DMS53 (cell line): ENCODE measurements at regions not wholly inside any gene's neighbourhood (a gene's known extent, or its start where the extent isn't known, plus 50 kb on each side); places are given as distances from the start of the nearest gene placed in this dataset.
"Not testable (repeated sequence)": the region's sequence is repeated elsewhere in the genome, so short reads cannot be mapped to it uniquely, and the experiment has no call there.

ENCODE experiments used
- DNase-seq: peaks from one replicate; lab custom pipeline; 2025; lab: John Stamatoyannopoulos, UW

DNA sequence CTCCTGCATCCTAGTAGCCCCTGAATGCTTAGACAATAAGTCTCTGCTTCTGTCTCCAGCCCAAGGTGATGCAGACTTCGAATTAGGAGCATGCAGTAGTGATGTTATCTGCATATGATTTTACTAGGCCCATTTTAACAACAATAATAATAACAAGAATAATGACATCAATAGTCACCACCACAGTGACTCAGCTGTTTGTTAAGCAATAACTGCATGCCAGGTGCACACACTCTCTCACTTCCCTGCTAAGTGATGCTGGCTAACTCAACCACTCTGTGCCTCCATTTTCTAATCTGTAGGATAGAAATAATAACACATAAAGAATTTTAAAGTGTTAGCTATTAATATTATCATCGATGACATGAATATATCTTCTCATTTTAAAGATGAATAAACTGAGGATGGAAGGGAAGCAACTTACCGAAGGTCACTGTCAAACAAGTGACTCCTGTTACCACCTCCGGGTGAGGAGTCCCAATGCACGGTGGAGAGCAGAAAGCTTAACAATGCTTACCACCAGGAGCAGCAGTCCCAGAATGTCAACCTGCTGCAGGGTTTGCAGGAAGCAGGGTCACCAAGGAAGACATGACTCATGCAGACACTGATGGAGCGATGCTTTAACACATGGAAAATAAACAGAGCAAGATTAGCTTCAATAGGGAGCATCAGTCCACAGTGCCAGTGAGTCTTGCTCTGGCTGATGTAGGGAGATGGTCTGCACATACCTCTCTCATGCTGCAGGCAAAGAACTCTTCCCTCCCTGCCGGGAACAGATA, 290.2 kb downstream of the SPATA17 start:
- DNase-seq: peak; percentile 86

DNA sequence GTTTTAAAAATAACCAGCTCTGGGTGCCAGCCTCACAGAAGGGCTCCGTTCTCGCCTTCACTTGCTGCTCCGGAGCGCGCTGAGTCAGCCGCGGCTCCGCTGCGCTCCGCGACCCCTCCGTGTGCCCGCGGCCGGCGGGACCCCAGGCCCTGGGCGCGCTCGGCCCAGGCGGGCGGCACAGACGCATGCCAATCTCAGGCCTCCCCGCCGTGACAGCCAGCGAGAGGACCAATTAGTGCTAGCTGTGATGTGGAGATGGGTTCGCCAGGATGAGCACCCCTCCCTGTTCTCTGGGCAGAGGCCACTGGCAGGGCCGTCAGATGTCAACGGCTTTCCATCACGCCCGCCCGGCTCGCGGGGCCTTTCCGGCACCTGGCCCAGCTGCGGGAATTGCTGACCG, 293.8 kb downstream of the SPATA17 start:
- DNase-seq: no peak

DNA sequence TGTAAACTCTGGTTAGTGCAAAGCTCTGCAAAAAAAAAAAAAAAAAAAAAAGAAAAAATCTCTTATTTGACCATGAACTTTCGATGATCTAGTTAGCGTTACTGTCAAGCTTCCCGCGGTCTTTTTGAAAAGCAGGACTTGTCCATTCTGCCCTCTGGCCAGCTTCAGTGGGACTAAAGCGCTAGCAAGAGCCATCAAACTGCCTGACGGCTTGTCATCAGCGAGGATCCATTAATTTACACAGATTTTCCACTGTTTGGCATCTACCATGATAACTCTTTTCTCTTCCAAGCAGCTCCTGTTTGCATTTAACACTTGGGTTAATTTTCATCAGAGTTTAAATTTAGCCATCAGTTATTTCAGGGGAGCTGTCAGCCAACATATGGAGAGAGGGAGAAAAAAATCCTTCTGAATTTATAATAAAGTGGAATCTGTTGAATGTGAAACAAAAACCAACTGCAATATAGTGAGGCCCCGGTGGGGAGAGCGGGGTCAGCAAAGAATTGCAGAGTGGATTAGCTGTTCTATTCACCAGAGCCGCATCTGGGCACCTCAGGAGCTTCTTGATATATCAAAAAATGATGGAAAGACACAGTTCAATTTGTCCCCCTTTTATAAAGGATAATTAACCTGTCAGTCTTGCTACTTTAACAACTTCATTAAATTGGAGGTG, 298.2 kb downstream of the SPATA17 start:
- no peak for DNase-seq

DNA sequence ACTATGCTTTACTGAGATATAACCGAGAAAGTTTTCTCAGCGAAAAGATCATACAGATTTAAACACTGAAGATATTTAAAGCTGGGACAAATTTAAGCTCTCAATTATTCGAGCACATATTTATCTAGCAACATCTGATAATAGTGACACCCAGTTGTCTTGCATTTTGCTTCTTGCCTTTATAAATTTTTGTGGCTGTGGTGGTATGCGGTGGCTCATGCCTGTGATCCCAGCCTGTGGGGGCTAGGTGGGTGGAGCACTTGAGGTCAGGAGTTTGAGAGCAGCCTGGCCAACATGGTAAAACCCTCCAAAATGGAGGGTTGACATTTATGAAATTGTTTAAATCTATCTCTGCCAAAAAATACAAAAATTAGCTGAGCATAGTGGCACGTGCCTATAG, 312.2 kb downstream of the SPATA17 start:
- no peak for DNase-seq

DNA sequence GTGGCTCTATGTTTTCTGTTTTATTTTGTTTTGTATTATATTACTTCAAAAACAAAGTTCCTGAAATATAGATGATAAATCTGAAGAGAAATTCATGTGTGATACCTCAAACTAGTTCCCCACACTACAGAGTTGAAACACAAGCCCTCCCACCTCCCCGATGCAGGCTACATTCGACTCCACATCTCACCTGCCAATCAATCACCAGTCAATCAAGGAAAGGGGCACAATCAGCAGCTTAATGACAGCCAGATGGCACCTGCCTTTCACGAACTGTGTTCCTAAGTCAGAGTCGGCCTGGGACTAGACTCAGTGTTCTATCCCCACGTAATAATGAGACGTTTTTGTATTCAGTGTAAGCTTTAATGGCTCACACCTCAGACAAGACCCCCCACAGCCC, 313.4 kb downstream of the SPATA17 start:
- DNase-seq: no peak

DNA sequence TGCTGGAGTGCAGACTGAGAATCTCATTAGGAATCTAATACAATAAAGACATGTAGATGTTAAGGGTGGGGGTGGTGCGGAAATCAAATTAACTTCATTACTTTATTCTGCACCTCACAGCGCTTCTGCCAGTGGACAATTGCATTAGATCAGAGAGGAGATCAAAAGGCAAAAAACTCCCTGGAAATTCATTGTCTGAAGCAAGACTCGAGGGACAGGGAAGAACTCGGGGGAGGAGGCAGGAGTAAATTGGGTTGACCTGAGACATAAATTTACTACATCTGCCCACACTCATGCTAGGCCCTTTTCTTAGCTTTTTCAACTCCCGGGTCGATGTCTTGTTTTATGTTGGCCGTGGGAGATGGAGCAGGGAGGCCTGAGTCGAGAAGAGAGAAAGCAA, 315.4 kb downstream of the SPATA17 start:
- DNase-seq: no peak

DNA sequence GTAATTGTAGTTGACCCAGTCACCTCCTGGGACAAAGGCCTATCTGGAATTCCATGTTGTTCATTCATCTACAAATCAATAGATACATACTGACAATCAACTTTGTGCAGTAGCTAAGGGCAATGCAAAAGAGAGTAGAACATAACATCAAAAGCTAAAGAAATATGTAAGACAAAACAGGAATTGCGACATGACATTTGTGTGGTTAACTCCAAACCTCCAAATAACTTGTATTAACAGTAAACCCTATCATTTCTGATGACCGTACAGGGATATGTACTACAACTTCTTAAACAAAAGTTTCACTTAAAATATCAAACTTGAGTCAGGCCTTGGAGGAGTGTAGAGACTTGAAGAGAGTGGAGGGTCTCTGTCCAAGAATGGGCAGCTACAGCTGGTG, 317.6 kb downstream of the SPATA17 start:
- no peak for DNase-seq

DNA sequence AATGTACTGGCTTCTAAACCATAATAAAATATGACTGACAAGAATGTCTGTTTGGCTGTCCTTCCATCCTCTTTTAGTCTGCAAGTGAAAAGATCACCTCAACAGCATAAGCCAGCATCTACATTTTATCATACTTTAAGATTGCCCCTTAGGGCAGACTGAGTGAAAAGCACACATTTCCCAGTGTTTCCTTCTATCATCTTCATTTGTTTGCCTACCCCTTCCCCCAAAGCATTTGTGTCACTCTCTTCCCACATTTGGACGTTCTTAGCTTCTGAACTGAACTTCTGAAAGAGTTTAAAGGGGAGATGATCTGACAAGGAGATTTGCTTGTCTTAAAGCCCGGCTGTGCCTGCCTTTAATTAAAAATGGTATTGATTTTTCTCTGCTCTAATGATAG, 322.2 kb downstream of the SPATA17 start:
- DNase-seq: no peak

DNA sequence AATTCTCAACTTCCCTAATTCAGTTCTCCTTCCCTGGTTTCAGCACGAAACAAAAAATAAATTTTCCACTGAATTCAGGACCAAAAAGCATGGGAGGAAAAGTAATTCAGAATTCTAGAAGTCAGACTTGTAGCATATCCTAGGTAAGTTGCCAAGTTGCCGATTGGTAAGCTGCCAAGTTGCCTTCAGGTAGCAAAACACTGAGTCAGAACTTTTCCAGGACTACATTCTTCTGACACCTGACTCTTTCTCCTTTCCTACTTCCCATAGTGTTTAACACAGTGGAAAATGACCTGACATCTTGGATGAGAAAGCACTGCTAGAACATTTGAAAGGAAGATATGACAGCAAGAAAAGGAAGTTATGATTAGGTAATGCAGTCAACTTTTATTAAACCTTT, 322.8 kb downstream of the SPATA17 start:
- peak; percentile 10 for DNase-seq

DNA sequence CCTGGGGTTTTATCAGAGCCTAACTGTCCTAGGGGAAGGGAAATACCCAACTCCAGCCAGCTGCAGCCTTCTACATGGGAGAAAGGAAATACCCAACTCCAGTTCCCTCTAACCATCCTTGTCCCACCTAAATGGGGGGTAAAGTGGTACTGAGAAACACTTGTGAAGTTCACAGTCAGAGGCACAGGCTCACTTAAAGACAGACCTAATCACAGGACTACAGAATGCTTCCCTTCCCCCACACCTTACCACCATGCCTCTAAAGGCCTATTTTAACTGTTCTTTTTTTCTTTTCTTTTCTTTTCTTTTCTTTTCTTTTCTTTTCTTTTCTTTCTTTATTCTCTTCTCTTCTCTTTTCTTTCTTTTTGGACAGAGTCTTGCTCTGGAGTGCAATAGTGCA, 324.6 kb downstream of the SPATA17 start:
- no peak for DNase-seq

DNA sequence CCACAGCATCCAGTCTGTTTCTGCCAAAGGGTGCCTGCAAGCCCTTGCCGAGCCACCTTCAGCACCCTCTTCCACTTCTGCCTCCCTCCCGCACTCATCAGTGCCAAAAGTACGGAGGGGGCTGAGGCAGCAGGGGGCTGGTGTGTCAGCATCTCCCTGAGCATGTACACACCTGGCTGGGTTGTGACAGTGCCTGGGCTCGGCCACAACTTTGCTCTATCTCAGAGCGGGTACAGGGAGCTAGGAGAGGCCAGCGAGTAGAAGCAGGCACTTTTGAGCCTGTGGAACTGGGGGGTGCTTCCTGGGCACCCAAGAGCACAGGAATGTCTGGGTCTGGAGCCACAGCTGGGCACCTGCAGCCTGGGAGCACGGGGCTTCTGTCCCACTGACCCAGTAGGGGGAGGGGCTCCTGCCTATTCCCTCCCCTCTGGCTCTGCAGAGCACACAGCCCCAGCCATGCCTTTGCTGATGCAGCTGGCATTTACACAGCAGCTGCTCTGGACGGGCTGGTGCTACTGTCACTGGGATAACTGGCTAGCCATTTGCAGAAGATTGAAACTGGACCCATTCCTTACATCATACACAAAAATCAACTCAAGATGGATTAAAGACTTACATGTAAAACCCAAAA, 319.8 kb upstream of the RRP15 start:
- DNase-seq: no peak

DNA sequence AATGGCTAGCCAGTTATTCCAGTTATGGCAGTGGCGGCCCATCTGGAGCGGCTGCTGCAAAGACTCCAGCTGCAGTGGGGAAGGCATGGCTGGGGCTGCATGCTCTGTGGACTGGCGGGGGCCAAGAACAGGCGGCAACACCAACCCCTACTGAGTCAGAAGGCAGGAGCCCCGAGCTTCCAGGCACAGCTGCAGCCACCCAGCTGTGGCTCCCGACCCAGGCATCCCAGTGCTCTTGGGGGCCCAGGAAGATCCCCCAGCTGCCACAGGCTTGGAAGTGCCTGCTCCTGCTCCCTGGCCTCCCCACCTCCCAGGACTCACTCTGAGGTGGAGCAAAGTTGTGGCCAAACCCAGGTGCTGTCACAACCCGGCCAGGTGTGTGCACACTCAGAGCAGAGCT, 317.0 kb upstream of the RRP15 start:
- DNase-seq: no peak

DNA sequence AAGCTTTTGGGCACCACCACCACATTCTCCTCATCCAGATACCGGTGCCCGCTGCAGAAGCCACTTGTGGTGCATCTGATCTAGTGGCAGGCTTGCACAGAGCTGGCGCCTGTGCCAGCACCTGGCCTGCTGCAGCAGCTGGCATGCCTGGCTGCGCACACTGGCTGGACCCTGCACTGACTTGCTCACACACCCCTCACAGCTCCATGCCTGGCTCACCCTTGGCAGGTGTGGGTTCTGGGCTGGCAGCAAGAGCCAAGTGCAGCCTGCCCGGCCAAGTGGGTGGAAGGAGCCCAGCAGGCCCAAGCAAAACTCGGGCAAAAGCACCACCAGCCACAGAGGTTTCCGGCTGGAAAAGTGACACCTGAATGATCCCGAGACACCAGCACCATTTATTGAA, 315.7 kb upstream of the RRP15 start:
- no peak for DNase-seq

DNA sequence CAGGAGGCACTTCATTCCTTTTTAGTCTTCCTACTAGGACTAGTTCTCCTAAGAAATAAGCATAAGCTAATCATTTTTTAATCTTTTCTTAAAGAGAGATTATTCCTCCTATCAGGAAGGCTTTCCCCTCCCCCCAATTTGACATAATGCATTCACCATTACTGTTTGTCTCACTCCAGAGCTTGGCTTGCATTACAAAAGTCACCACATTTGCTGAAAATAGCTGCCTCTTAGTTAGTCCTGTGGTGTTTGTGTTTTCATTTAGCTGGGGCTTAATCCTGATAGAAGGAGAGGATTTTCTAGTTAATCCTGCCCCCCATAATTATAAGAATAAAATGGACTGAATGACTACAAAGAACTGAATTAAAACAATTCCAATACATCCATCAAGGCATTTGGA, 307.1 kb upstream of the RRP15 start:
- DNase-seq: no peak

DNA sequence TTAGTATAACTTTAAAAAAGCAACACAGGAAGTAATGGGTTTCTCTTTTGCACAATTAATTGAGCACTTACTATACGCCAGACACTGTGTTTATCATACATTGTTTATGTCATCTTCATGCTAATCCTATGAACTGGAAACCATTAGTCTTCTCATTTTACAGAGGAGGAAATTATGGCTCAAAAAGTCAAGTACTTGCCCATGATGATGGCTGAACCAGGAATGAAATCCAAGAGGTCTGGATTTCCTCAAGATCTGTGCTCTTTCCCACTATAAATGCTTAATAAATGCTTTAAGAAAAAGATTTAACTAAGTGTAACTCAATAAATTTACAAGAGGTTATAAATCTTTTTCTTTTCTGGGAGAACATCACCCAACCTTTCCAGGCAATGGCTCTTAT, 303.7 kb upstream of the RRP15 start:
- DNase-seq: no peak

DNA sequence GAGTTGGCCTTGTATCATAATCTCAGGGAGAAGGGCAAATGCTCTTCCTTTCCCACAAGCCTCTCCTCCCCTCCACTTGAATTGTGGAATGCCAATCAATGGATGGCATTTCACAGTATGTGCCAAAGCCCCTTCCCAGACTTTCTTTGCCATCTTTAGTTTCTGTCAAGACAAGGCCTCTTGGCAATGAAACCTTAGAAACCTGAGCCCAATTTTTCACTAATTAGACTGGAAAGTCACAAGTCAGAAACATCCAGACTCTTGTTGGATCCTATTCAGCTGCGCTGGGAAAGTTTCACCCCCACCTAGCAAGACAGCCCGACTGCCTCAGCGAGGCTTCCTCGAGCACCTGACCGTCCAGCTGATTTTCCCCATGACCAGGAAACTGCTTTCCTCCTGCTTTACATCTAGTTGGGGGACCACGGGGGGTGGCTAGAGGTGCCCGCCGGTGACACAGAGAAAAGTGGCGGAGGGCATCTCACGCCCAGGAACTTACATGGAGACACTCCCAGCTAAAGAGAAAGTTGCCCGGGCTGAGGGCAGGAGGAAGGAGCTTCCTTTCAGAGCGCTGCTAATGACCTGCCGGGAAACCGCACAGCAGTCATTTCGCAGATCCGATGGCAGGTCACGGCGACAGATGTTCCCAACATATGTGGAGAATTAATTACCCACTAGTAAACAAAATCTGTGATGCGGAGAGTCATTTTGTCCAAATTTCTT, 302.6 kb upstream of the RRP15 start:
- peak; percentile 38 for DNase-seq

DNA sequence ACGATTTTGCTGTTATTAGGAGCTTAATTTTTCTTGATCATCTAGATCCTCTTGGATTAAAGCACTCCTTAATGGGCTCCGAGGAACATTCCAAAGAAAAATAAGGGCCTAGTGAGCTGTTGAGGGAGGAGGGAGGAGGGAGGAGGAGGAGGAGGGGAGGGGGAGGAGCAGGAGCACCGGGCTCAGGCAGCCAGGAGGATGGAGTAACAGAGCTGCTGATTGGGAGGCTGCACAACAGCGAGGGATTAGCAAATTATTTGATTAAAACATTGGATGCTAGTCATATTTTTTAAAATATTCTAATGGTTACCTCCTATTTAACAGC, 302.1 kb upstream of the RRP15 start:
- DNase-seq: peak; percentile 36

DNA sequence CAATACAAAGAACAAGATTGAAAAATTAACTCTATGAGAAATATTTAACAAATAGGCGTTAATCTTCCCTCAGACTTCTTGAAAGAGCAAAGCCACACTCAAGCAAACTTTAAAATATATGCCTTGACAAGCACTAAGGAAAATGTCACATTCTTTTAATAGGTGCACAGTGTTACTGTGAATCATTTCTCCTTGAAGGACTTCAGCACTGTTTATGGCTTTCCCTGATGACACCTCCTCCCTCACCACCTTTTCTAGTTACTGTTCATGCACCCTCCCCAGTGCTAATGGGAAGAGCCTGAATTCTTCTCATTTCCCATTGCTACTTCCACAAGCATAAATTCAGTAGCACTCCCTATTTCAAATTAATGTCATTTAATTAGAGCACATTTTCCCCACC, 299.5 kb upstream of the RRP15 start:
- DNase-seq: no peak

DNA sequence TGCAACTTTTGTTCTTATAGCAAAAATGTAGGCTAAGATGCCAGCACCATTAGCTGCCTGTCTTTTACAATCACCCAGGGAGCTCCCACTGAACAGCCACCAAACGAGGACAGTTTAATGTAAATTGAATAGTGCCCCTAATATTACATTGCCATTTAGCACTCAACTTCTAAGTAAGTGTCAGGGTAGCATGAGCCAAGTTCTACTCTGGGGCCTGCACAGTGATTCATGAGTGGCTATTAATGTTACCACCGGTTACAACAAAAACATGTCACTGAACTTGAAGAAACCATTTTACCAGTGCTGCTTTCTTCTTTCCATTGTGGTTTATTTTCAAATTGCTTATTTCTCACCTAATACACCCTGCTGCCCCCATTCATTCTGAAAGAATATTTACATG, 295.6 kb upstream of the RRP15 start:
- no peak for DNase-seq

DNA sequence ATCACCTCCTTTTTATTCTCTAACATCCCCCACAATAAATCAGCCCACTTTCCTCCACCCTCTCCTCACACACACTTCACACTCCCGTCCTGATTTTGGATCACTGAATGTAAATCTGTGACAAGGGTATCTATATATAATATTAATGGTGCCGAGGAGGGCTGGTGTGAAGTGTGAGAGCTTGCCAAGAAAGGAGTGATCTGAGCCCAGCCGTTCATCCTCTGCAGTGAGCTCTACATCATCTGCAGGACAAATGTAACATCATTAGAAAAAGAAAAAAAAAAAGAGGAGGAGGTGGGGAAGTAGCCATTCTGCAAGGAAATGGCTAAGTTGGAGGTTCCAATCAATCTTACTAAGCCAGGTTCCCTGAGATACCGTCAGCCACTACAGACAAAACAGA, 291.7 kb upstream of the RRP15 start:
- DNase-seq: no peak

DNA sequence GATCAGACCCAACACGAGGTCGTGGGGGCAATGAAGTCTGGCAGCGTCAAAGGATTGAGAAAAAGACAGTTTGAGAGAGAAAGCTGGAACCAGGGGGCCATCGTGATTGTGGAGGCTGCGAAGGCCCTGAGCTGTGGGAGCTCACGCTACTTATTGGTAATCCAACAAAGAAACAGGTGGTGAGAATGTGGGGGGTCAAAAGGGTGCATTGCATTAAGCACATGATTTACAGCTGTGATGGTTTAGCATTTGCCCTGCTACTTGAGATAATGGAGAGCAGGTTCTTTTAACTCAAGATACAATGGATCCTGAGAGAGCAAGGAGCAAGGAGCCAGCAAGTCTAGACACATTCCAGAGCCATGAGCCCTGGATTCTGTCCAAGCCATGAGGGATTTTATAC, 276.8 kb upstream of the RRP15 start:
- not testable (repeated sequence) for DNase-seq

DNA sequence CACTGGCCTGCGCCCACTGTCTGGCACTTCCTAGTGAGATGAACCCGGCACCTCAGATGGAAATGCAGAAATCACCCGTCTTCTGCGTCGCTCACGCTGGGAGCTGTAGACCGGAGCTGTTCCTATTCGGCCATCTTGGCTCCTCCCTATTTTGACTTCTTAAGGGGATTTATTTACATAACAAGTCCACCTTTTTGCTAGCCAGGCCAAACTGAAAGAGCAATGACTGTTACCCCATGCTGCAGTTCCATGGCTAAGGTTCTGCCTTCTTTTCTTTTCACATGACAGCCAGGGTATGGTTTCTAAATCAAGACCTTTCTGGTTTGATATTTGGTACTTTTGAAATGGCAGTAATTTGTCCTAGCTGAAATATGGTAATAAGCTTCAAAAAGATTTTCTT, 270.0 kb upstream of the RRP15 start:
- DNase-seq: not testable (repeated sequence)

DNA sequence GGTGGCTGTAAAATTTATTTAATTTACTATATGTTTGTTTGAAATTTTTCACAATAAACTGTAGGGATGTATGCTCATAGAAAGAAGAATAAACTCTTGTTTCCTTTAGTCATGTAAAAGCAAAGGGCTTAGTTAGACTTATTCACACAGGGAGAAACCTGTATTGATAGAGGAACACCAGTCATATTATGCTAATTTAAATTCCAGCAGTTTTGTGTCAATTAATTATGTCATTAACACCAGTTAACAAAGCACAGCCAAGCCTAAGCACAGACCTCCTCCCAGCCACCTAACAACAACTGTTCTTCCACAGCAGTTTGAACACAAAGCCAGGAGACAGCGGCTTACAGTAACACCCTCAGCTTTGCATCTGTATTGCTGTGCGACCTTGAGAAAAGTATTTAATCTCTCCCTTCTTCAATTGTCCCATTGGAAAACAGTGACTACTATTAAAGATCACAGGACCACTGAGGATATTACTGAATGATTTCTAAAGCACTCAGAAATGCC, 260.8 kb upstream of the RRP15 start:
- no peak for DNase-seq
